IMR-90 (cell line): ENCODE measurements at regions not wholly inside any gene's neighbourhood (a gene's known extent, or its start where the extent isn't known, plus 50 kb on each side); places are given as distances from the start of the nearest gene placed in this dataset.
"Not testable (repeated sequence)": the region's sequence is repeated elsewhere in the genome, so short reads cannot be mapped to it uniquely, and the experiment has no call there.

Experiments
- CTCF ChIP-seq: conservative IDR thresholded peaks from 2 replicates; pipeline ENCODE4 v1.5.1; 2012; ENCODE audit warnings: mild to moderate bottlenecking, low read depth, low read length, improper control_type of control experiment
- NFE2L2 ChIP-seq: fragments of 150-350 bp; IDR thresholded peaks from 2 replicates; pipeline ENCODE4 v1.6.1; 2016; ENCODE audit warnings: low read depth, mild to moderate bottlenecking, low read length
- POLR2A ChIP-seq: IDR thresholded peaks from 2 replicates; pipeline ENCODE4 v1.6.1; 2012; ENCODE audit warnings: mild to moderate bottlenecking, low read depth, low read length
- RFX5 ChIP-seq: IDR thresholded peaks from 2 replicates; pipeline ENCODE4 v1.8.0; 2012; ENCODE audit warnings: low read depth, mild to moderate bottlenecking, low read length, moderate library complexity

- TF ChIP-seq CTCF, RFX5, POLR2A, NFE2L2: not testable (repeated sequence)
Measured at GRCh38 chr1:149269833-149270232, 166.5 kb upstream of the NBPF9 start.
